SK-N-SH treated with all-trans-retinoic acid at 6 μM for 48 hours (cell line): ENCODE measurements at regions not wholly inside any gene's neighbourhood (a gene's known extent, or its start where the extent isn't known, plus 50 kb on each side); places are given as distances from the start of the nearest gene placed in this dataset.

Experiments used
- CSDC2 ChIP-seq: fragments of 250-450 bp; sonication (Bioruptor Pico); IDR thresholded peaks from 2 replicates; pipeline ENCODE4 v1.5.0; 2020; ENCODE audit warnings: mild to moderate bottlenecking, moderate library complexity
- ZC3H10 ChIP-seq: fragments of 250-450 bp; sonication (Bioruptor Pico); IDR thresholded peaks from 2 replicates; pipeline ENCODE4 v1.5.1; 2021; ENCODE audit warnings: mild to moderate bottlenecking, moderate library complexity
- TF ChIP-seq, protein P1 (sequence below): fragments of 250-450 bp; sonication (Bioruptor Pico); IDR thresholded peaks from 2 replicates; pipeline ENCODE4 v1.5.1; 2021; ENCODE audit warnings: mild to moderate bottlenecking, moderate library complexity

DNA sequence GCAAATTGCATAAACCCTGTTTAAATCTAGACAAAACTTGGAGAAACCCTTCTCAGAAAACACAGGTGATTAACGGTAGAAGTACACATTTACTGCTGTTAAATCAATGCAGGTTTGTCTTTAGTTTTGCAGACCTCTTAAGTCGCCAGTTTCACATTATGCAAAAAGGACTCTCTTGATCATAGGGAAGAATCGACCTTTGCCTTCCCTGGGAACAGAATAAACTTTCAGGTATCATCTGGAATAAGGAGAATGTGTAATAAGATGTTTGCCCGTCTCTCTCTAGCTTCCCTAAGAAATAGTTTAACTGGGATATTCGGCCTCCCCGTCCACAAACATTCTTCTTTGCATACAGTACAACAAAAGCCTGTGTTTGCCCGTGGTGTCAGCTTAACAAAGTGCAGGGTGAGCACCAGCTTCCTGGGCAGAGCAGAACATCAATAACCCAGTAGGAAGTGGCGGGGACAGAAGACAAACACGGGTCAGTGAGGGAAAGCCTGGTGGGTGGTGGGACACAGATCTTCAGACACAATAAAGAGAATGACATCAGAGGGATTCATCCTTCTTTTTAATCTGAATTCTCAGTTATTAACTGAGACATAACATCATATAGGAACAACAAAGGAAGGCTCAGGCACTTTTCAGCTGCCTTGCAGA lies 1077.7 kb upstream of the SLC10A2 start:
- TF ChIP-seq CSDC2 (CRISPR knock-in tag): no peak
- TF ChIP-seq ZC3H10 (CRISPR knock-in tag): no peak
- TF ChIP-seq, protein P1, sequence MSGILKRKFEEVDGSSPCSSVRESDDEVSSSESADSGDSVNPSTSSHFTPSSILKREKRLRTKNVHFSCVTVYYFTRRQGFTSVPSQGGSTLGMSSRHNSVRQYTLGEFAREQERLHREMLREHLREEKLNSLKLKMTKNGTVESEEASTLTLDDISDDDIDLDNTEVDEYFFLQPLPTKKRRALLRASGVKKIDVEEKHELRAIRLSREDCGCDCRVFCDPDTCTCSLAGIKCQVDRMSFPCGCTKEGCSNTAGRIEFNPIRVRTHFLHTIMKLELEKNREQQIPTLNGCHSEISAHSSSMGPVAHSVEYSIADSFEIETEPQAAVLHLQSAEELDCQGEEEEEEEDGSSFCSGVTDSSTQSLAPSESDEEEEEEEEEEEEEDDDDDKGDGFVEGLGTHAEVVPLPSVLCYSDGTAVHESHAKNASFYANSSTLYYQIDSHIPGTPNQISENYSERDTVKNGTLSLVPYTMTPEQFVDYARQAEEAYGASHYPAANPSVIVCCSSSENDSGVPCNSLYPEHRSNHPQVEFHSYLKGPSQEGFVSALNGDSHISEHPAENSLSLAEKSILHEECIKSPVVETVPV (CRISPR knock-in tag): no peak
